GM06990 (cell line): ENCODE measurements at regions not wholly inside any gene's neighbourhood (a gene's known extent, or its start where the extent isn't known, plus 50 kb on each side); places are given as distances from the start of the nearest gene placed in this dataset.
A peak's percentile ranks its signal among the peaks of the same experiment; 100 is the strongest.
"Not testable (repeated sequence)": the region's sequence is repeated elsewhere in the genome, so short reads cannot be mapped to it uniquely, and the experiment has no call there.

Experiments
- DNase-seq: peaks from one replicate; pipeline ENCODE4 v3.0.0-alpha.2; 2011; ENCODE audit not compliant: insufficient read length; ENCODE audit errors: extremely low read depth
- H3K27me3 ChIP-seq: replicated peaks from 2 replicates; pipeline ENCODE4 v1.6.0; 2011; ENCODE audit warnings: low read length; ENCODE audit not compliant: control insufficient read depth, insufficient read depth
- H3K36me3 ChIP-seq: 2 replicates; pipeline ENCODE4 v1.5.1; 2011; ENCODE audit warnings: low read length; ENCODE audit not compliant: control insufficient read depth, insufficient read depth
- H3K4me3 ChIP-seq: replicated peaks from 2 replicates; pipeline ENCODE4 v1.5.1; 2011; ENCODE audit warnings: low read depth, mild to moderate bottlenecking, control low read depth, low read length
- TF ChIP-seq, protein P1 (sequence below): IDR thresholded peaks from 2 replicates; pipeline ENCODE4 v1.5.1; 2011; ENCODE audit warnings: low read length, control low read depth, mild to moderate bottlenecking, inconsistent platforms; ENCODE audit not compliant: insufficient read depth, poor library complexity, severe bottlenecking

DNA sequence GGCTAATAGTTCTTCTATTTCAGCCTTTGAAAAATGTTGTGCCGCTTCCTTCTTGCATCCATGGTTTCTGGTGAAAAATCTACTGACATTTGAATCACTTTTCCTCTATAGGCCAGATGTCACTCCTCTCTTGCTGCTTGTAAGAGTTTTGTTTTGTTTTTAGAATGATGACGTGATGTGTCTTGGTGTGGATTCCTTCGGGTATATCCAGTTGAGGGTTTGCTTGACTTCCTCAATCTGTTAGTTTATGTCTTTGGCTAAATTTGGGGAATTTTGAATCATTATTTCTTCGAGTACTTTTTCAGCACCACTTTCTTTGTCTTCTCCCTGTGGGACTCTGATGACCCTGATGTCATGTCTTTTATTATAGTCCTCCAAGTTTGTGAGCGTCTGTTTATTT is 175.5 kb downstream of the MYLK4 start:
- no peak for DNase-seq
- TF ChIP-seq, protein P1, sequence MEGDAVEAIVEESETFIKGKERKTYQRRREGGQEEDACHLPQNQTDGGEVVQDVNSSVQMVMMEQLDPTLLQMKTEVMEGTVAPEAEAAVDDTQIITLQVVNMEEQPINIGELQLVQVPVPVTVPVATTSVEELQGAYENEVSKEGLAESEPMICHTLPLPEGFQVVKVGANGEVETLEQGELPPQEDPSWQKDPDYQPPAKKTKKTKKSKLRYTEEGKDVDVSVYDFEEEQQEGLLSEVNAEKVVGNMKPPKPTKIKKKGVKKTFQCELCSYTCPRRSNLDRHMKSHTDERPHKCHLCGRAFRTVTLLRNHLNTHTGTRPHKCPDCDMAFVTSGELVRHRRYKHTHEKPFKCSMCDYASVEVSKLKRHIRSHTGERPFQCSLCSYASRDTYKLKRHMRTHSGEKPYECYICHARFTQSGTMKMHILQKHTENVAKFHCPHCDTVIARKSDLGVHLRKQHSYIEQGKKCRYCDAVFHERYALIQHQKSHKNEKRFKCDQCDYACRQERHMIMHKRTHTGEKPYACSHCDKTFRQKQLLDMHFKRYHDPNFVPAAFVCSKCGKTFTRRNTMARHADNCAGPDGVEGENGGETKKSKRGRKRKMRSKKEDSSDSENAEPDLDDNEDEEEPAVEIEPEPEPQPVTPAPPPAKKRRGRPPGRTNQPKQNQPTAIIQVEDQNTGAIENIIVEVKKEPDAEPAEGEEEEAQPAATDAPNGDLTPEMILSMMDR: no peak
- Histone ChIP-seq H3K4me3 (no peak overlapping the region), H3K36me3 (no peaks in the 10 kb centered on the region), H3K27me3 (no peaks in the 10 kb centered on the region)

DNA sequence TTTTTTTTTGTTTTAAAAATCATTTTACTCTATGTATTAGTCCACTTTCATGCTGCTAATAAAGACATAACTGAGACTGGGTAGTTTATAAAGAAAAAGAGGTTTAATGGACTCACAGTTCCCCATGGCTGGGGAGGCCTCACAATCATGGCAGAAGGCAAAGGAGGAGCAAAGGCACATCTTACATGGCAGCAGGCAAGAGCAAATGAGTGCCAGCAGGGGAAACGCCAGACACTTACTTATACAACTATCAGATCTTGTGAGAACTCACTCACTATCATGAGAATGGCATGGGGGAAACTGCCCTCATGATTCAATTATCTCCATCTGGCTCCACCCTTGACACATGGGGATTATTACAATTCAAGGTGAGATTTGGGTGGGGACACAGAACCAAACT is 181.3 kb downstream of the MYLK4 start:
- not testable (repeated sequence) for H3K36me3 ChIP-seq, H3K4me3 ChIP-seq, H3K27me3 ChIP-seq, DNase-seq

DNA sequence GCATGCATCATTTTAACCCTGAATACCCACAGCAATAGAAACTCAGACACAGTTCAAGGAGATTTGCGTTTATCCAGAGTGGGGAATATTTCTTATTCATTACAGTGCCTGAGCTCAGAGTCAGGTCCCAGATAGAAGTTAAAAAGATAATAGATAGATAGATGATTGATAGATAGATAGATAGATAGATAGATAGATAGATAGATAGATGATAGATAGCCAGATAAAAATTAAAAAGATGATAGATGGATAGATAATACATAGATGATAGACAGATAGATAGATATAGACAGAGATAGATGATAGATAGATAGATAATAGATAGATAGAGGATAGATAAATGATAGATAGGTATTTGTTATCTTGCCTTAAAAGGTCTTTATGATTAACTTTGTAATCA is 184.7 kb downstream of the MYLK4 start:
- Histone ChIP-seq H3K36me3 (no peaks in the 10 kb centered on the region), H3K4me3 (no peak overlapping the region), H3K27me3 (peaks cover 2% of the 10 kb centered on the region; the same call in 1 of the 2 replicates)
- DNase-seq: no peak
- TF ChIP-seq, protein P1: no peak

DNA sequence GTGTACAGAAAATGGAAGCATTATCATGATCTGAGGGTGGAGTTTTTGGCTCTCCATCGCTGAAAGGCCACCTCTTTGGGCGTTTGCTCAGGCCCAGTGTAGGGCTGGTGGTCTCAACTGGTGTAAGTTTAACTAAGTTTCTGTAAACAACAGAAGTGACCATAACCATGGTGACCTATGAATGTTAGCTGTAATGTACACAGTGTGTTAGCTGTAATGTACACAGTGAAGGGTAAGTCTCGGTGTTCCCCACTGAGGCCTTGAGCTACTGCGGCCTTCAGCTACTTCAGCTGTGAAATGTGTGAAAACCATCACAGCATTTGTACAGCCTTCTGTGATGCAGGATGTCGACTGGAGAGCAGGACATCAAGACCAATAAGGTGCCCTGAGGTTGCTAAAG is 185.2 kb downstream of the MYLK4 start:
- TF ChIP-seq, protein P1: no peak
- H3K27me3 ChIP-seq: peaks cover 2% of the 10 kb centered on the region; the same call in 1 of the 2 replicates
- H3K4me3 ChIP-seq: no peak overlapping the region
- no peaks in the 10 kb centered on the region for H3K36me3 ChIP-seq
- no peak for DNase-seq

DNA sequence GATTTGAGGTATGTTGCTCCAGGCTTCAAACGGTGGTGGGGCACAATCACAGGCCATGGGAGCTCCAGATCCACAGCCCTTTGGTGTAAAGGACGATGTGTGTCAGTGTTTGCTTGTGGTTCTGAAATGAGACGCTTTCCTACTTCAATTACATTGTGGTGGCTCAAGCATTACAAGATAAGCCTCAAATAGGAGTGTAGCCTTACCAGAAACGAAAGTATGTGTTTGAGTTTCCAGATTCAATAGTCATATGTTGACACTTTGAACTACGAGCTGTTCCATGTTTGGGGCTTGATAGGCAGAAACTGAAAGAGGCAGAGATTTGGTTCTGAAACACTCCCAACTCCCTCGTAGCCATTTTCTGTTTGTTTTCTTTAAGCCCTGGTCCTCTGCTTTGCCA is 187.1 kb downstream of the MYLK4 start:
- H3K4me3 ChIP-seq: no peak overlapping the region
- no peaks in the 10 kb centered on the region for H3K36me3 ChIP-seq
- H3K27me3 ChIP-seq: peaks cover 2% of the 10 kb centered on the region; the same call in 1 of the 2 replicates
- TF ChIP-seq, protein P1: no peak
- DNase-seq: peak; percentile 33

DNA sequence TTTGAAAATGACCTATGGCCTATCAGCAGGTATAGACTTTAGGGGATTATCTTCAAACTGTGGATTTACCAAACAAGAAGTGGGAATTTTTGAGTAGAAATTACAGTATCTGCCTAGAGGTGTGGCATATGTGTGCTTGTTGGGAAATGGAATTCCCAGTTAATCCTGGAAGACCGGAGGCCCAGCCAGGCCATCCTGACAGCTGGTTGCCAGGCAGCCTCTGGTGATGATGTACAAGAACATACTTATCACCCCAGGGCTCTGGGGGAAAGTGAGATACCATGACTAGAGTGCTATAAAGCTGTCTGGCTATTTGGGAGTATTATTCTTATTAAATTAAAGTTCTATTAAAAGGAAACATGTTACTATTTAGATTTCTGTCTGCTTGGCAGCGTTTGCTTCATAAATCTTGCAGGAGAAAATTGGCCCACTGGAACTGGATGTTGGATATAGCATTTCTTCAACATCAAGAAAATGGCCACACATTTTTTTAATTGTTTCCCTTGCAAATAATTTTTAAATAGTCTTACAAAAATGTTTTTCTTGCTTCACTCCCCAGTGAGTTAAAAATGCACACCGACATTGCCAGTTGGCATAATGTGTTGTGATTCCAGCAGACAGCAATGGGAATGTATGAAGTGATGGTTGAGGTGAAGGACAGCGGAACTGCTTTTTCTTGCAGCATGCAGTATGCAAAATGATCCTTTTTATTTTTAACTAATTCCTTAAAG is 187.8 kb downstream of the MYLK4 start:
- Histone ChIP-seq H3K36me3 (no peaks in the 10 kb centered on the region), H3K27me3 (peaks cover 2% of the 10 kb centered on the region; the same call in 1 of the 2 replicates), H3K4me3 (no peak overlapping the region)
- no peak for DNase-seq
- TF ChIP-seq, protein P1: no peak
